ENCODE measurements at regions not wholly inside any gene's neighbourhood (a gene's known extent, or its start where the extent isn't known, plus 50 kb on each side); places are given as distances from the start of the nearest gene placed in this dataset.

DNA sequence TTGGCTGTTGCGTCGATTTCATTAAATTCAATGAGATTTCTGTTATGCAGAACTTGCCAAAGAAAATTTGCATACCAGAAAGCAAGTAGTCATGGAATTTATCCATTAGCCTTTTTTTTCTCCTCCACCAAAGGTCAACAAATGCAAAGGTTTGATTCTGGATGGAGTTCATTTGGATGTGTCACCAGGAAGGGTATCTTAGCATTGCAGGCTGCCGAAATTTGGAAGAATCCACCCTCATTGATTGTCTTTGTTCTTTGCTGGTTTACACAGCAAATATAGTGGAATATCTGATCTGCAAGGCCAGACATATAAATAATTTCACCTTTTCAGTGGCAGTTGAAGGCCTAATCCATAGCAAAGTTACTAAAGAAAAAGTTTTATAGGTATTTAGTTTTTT is 229.4 kb upstream of the SLC35B3 start:
- TF ChIP-seq, protein P1, sequence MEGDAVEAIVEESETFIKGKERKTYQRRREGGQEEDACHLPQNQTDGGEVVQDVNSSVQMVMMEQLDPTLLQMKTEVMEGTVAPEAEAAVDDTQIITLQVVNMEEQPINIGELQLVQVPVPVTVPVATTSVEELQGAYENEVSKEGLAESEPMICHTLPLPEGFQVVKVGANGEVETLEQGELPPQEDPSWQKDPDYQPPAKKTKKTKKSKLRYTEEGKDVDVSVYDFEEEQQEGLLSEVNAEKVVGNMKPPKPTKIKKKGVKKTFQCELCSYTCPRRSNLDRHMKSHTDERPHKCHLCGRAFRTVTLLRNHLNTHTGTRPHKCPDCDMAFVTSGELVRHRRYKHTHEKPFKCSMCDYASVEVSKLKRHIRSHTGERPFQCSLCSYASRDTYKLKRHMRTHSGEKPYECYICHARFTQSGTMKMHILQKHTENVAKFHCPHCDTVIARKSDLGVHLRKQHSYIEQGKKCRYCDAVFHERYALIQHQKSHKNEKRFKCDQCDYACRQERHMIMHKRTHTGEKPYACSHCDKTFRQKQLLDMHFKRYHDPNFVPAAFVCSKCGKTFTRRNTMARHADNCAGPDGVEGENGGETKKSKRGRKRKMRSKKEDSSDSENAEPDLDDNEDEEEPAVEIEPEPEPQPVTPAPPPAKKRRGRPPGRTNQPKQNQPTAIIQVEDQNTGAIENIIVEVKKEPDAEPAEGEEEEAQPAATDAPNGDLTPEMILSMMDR (conservative IDR thresholded peaks at IDR 0.05; ENCODE audit: control insufficient read depth, insufficient read depth, low read depth, low read length) = no peak
- H3K4me3 ChIP-seq (ENCODE audit: control insufficient read depth, low read depth, low read length) = no peak overlapping the region
- no peak for DNase-seq (ENCODE audit: low read depth)

DNA sequence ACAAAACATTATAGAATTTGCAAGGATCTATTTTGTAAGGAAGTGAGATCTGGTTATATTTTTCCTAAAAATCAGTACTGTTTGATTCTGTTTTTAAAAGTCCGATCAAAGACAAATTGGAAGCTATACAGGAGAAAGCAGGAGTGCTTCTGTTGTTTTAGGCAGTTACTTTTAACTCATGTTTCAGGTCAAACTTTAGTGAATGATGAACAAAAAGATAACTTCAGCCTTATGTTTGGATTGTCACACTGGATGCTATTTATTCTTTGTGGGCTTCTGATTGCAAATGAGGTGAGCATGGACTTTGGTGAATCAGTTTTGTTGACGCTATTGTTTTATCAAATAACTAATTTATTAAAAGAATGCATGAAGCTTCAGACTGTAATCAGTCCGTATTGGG is 228.7 kb upstream of the SLC35B3 start:
- H3K4me3 ChIP-seq (ENCODE audit: control insufficient read depth, low read depth, low read length) = no peak overlapping the region
- DNase-seq (ENCODE audit: low read depth) = no peak
- TF ChIP-seq, protein P1 (conservative IDR thresholded peaks at IDR 0.05; ENCODE audit: control insufficient read depth, insufficient read depth, low read depth, low read length) = no peak

DNA sequence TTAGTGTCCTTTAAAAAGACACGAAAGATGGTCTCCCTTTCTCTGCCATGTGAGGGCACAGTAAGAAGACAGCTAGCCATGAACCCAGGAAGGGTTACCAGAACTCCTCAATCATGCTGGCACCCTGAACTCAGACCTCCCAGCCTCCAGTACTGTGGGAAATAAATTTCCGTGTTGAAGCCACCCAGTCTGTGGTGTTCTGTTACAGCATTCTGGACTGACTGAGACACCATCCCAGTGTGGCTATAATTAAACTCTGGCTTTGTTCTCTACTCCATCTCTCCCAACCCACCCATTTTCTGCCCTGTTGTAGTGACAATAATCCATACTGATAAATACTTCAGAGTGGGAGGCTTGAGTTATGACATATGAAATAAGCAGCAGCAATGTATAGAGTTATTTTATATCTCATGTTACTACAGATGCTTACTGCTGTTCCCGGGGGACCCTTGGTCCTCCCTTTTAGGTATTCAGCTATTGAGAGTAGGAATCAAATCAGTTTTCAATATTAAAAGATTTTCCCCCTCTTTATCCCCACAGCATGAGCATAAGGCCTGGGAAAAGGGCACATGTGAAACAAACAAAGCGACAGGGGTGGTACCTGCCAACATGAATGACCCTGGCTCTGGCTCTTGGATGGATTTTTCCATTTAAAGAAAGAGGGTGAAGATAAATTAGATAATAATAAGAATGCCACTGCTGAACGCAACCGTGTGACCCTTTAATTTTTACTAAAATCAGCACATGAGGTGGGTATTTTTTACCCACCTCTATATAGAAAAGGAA is 224.3 kb upstream of the SLC35B3 start:
- H3K4me3 ChIP-seq (ENCODE audit: control insufficient read depth, low read depth, low read length) = no peak overlapping the region
- TF ChIP-seq, protein P1 (conservative IDR thresholded peaks at IDR 0.05; ENCODE audit: control insufficient read depth, insufficient read depth, low read depth, low read length) = no peak
- DNase-seq (ENCODE audit: low read depth) = no peak

DNA sequence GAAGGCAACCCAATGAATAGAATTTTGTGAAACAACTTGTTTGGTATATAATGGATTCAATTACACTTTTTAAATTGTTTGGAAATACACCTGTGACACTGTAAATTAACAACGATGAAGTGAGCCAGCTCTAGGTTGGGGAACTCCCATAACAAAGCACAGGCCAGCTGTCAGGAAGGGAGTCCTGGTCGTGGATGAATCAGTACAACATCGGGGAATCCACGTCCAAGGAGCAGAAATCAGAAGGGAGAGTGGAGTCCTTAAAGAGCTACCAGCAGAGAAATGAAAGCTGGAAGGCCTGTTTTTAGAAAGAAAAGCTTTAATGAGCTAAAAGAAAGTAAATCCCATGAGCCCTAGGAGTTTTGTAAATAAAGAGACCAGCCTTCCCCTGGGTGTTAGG is 223.1 kb upstream of the SLC35B3 start:
- TF ChIP-seq, protein P1 (conservative IDR thresholded peaks at IDR 0.05; ENCODE audit: control insufficient read depth, insufficient read depth, low read depth, low read length) = no peak
- DNase-seq (ENCODE audit: low read depth) = no peak
- no peak overlapping the region for H3K4me3 ChIP-seq (ENCODE audit: control insufficient read depth, low read depth, low read length)

DNA sequence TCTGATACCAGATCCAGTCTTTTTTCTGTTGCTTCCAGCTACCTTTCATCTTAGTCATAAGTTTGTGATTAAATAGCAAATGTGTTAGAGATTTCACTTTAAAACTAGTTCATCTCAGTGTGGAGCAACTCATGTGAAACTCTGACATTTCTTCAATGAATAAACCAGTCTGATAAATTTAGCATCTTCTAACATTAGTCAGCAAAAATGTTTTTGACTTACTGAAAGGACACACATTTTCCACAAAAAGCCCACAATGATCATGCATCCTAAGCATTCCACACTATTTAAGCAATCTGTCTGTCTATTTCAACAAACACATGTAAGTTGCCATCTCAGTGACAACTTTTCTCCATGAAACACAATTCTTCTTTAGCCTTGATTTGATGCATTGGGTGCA is 222.2 kb upstream of the SLC35B3 start:
- TF ChIP-seq, protein P1 (conservative IDR thresholded peaks at IDR 0.05; ENCODE audit: control insufficient read depth, insufficient read depth, low read depth, low read length) = no peak

DNA sequence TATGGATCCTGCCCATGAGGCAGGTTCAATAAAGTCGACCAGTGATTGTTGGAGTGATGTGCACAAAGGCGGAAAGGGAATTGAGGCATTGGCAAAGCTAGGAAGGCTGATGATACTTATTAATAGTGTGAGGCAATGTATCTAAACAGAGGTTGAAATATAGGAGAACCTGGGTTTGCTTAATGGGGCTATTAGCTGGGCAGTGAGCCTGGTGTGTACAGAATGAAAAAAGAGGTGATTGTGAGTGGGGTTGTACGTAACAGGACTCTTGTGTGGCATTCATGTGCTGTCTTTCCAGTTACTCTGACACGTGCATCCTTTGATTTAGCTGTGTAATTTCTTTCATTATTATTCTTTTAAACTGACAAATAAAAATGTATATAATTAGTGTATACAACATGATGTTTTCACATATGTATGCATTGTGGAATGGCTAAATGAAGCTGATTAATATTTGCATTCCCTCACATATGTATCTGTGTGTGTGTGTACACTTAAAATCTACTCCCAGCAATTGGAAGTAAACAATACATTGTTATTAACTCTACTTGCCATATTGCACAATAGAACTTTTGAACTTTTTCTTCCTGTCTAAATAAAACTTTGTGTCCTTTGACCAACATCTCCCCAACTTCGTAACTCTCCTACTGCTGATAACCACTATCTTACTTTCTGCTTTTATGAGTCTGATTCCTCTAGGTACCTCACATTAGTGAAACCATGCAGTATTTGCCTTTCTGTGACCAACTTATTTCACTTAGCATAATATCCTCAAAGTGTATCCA is 220.5 kb upstream of the SLC35B3 start:
- DNase-seq (ENCODE audit: low read depth) = no peak
- TF ChIP-seq, protein P1 (conservative IDR thresholded peaks at IDR 0.05; ENCODE audit: control insufficient read depth, insufficient read depth, low read depth, low read length) = no peak
- H3K4me3 ChIP-seq (ENCODE audit: control insufficient read depth, low read depth, low read length) = no peak overlapping the region

More for the DNA sequence above, 222.2 kb upstream of the SLC35B3 start:
- DNase-seq (ENCODE audit: low read depth) = no peak
- H3K4me3 ChIP-seq (ENCODE audit: control insufficient read depth, low read depth, low read length) = no peak overlapping the region
